Uterus (tissue), 3 donors: ENCODE measurements at regions not wholly inside any gene's neighbourhood (a gene's known extent, or its start where the extent isn't known, plus 50 kb on each side); places are given as distances from the start of the nearest gene placed in this dataset.
"Not testable (repeated sequence)": the region's sequence is repeated elsewhere in the genome, so short reads cannot be mapped to it uniquely, and the experiment has no call there.

Experiments
- DNase-seq, 2 donors: peaks; one replicate each; pipeline ENCODE4 v3.0.0-alpha.2; 2019 to 2020
- H3K27ac ChIP-seq, 2 donors: fragments of 200-600 bp; sonication (generic); 1 replicate in 1 of 2; 2 replicates in 1 of 2; pipeline ENCODE4 v1.5.1; 2016 to 2018
- H3K27me3 ChIP-seq, 2 donors: fragments of 200-600 bp; sonication (generic); one replicate each; pipeline ENCODE4 v1.5.1; 2018 to 2019; ENCODE audit warnings: control low read depth in 1 of 2
- H3K36me3 ChIP-seq, 2 donors: fragments of 200-600 bp; sonication (generic); one replicate each; pipeline ENCODE4 v1.5.1; 2019; ENCODE audit warnings: control low read depth in 1 of 2
- H3K4me1 ChIP-seq, 2 donors: fragments of 200-600 bp; sonication (generic); one replicate each; pipeline ENCODE4 v1.5.1; 2018 to 2019; ENCODE audit warnings: control low read depth in 1 of 2
- H3K4me3 ChIP-seq, 2 donors: fragments of 200-600 bp; sonication (generic); 1 replicate in 1 of 2; 2 replicates in 1 of 2; pipeline ENCODE4 v1.5.1; 2018 to 2019; ENCODE audit warnings: mild to moderate bottlenecking in 1 of 2
- H3K9me3 ChIP-seq, 2 donors: fragments of 200-600 bp; sonication (generic); one replicate each; pipeline ENCODE4 v1.5.1; 2019; ENCODE audit warnings: control low read depth in 1 of 2
- CTCF ChIP-seq, 4 experiments: fragments of 200-600 bp in 2 of 4; fragments of 450-650 bp in 2 of 4; sonication (generic) in 2 of 4; IDR thresholded peaks; one replicate each; pipeline ENCODE4 v1.5.1; 2016 to 2019; ENCODE audit warnings: antibody characterized with exemption in 4 of 4, mild to moderate bottlenecking in 2 of 4, moderate library complexity in 1 of 4
- POLR2A ChIP-seq, 2 donors: fragments of 450-650 bp; IDR thresholded peaks; one replicate each; pipeline ENCODE4 v1.6.1; 2016; ENCODE audit warnings: antibody characterized with exemption in 2 of 2, mild to moderate bottlenecking in 1 of 2, moderate library complexity in 1 of 2
- intact Hi-C: fragments of 100-400 bp; cut with DNase I; formaldehyde crosslinking; loops from one replicate; pipeline ENCODE4 v1.15.1; 2023; ENCODE audit warnings: low total_unique reads
- donor health status: DM: yes; HTN: yes; CAD: no.

- H3K27me3 ChIP-seq = no peaks in the 10 kb centered on the region
- H3K4me1 ChIP-seq = no peaks in the 10 kb centered on the region
- H3K36me3 ChIP-seq = no peaks in the 10 kb centered on the region
- intact Hi-C loops = no loop called here
- H3K9me3 ChIP-seq = no peaks in the 10 kb centered on the region
- H3K27ac ChIP-seq = no peak overlapping the region
- no peak for TF ChIP-seq POLR2A (IDR thresholded peaks at IDR 0.05)
- H3K4me3 ChIP-seq = no peak overlapping the region
- no peak for DNase-seq
These were observed 492.0 kb upstream of the SALL3 start for GRCh38 chr18:78487649-78488048.

- TF ChIP-seq POLR2A (IDR thresholded peaks at IDR 0.05) (no peak), CTCF (IDR thresholded peaks at IDR 0.05) (no peak)
- no peaks in the 10 kb centered on the region for H3K9me3 ChIP-seq
- DNase-seq = no peak
- H3K4me3 ChIP-seq = no peak overlapping the region
- H3K36me3 ChIP-seq = no peaks in the 10 kb centered on the region
- no peaks in the 10 kb centered on the region for H3K27me3 ChIP-seq
- intact Hi-C loops = no loop called here
- no peak overlapping the region for H3K27ac ChIP-seq
- H3K4me1 ChIP-seq = no peaks in the 10 kb centered on the region
These were observed 487.4 kb upstream of the SALL3 start for GRCh38 chr18:78492064-78492812.

- no peak for TF ChIP-seq POLR2A (IDR thresholded peaks at IDR 0.05)
- no peaks in the 10 kb centered on the region for H3K27me3 ChIP-seq
- no peak overlapping the region for H3K4me3 ChIP-seq
- no peaks in the 10 kb centered on the region for H3K36me3 ChIP-seq
- H3K4me1 ChIP-seq = no peaks in the 10 kb centered on the region
- no peak overlapping the region for H3K27ac ChIP-seq
- H3K9me3 ChIP-seq = no peaks in the 10 kb centered on the region
- no peak for DNase-seq
- intact Hi-C loops = no loop called here
These were observed 486.7 kb upstream of the SALL3 start for GRCh38 chr18:78492813-78493371.

- H3K4me1 ChIP-seq, H3K9me3 ChIP-seq, H3K4me3 ChIP-seq, H3K36me3 ChIP-seq, H3K27ac ChIP-seq, DNase-seq, H3K27me3 ChIP-seq, intact Hi-C loops: not testable (repeated sequence)
These were observed 486.1 kb upstream of the SALL3 start for GRCh38 chr18:78493490-78493889.

GRCh38 chr18:78494204-78495085 lies 485.2 kb upstream of the SALL3 start:
- Histone ChIP-seq H3K27me3 (no peaks in the 10 kb centered on the region), H3K27ac (no peak overlapping the region)

GRCh38 chr18:78495550-78495949 lies 484.1 kb upstream of the SALL3 start:
- Histone ChIP-seq H3K4me3 (no peak overlapping the region), H3K9me3 (no peaks in the 10 kb centered on the region), H3K27ac (no peak overlapping the region), H3K27me3 (no peaks in the 10 kb centered on the region), H3K4me1 (no peaks in the 10 kb centered on the region), H3K36me3 (no peaks in the 10 kb centered on the region)
- DNase-seq = no peak
- intact Hi-C loops = no loop called here
- TF ChIP-seq CTCF (IDR thresholded peaks at IDR 0.05) (no peak), POLR2A (IDR thresholded peaks at IDR 0.05) (no peak)

More at GRCh38 chr18:78494204-78495085, 485.2 kb upstream of the SALL3 start:
- intact Hi-C loops = no loop called here
- H3K4me3 ChIP-seq = no peak overlapping the region
- no peak for DNase-seq
- no peaks in the 10 kb centered on the region for H3K9me3 ChIP-seq
- no peaks in the 10 kb centered on the region for H3K36me3 ChIP-seq
- no peaks in the 10 kb centered on the region for H3K4me1 ChIP-seq
- TF ChIP-seq CTCF (IDR thresholded peaks at IDR 0.05) (no peak), POLR2A (IDR thresholded peaks at IDR 0.05) (no peak)
